Calu3 (cell line): ENCODE measurements at regions not wholly inside any gene's neighbourhood (a gene's known extent, or its start where the extent isn't known, plus 50 kb on each side); places are given as distances from the start of the nearest gene placed in this dataset.

Experiments
- BruUV-seq: library from RNA; stranded (reverse); fragments of 400-500 nt; replicated peaks from 2 replicates; lab custom pipeline; 2021; lab: Mats Ljungman, UMichigan
- CTCF ChIA-PET: fragments of 300-600 bp; sonication (Branson Sonifier 250); formaldehyde crosslinking; loops from one replicate; lab custom pipeline; 2022; ENCODE audit warnings: antibody characterized with exemption; lab: Charles Lee
- DNase-seq: peaks from one replicate; pipeline ENCODE4 v3.0.0; 2022
- H3K27ac Mint-ChIP-seq: one replicate; pipeline ENCODE4 v1.8.0; 2022; ENCODE audit warnings: mixed read lengths; ENCODE audit not compliant: unreplicated experiment
- H3K27me3 Mint-ChIP-seq: one replicate; pipeline ENCODE4 v1.8.0; 2022; ENCODE audit warnings: mixed read lengths; ENCODE audit not compliant: unreplicated experiment
- H3K36me3 Mint-ChIP-seq: one replicate; pipeline ENCODE4 v1.8.0; 2022; ENCODE audit warnings: mild to moderate bottlenecking, moderate library complexity, mixed read lengths; ENCODE audit not compliant: insufficient read depth, unreplicated experiment
- H3K4me1 Mint-ChIP-seq: one replicate; pipeline ENCODE4 v1.8.0; 2022; ENCODE audit warnings: mild to moderate bottlenecking, low read depth, mixed read lengths; ENCODE audit not compliant: unreplicated experiment
- H3K4me3 Mint-ChIP-seq: one replicate; pipeline ENCODE4 v1.8.0; 2022; ENCODE audit warnings: mild to moderate bottlenecking, low read depth, moderate library complexity, mixed read lengths; ENCODE audit not compliant: unreplicated experiment
- H3K9me3 Mint-ChIP-seq: one replicate; pipeline ENCODE4 v1.8.0; 2022; ENCODE audit warnings: low read depth, mixed read lengths; ENCODE audit not compliant: unreplicated experiment
- CTCF ChIP-seq: fragments of 200-600 bp; IDR thresholded peaks from one replicate; pipeline ENCODE4 v1.8.0; 2022; ENCODE audit warnings: antibody characterized with exemption; ENCODE audit not compliant: unreplicated experiment
- intact Hi-C: fragments of 100-400 bp; cut with micrococcal nuclease; formaldehyde crosslinking; loops from one replicate; pipeline ENCODE4 v1.10.0; 2022; ENCODE audit not compliant: unreplicated experiment

- no peaks in the 10 kb centered on the region for H3K27me3 Mint-ChIP-seq
- H3K36me3 Mint-ChIP-seq = no peaks in the 10 kb centered on the region
- BruUV-seq = no TSS peak
- no peaks in the 10 kb centered on the region for H3K4me1 Mint-ChIP-seq
- intact Hi-C loops = no loop called here
- no peaks in the 10 kb centered on the region for H3K9me3 Mint-ChIP-seq
- H3K27ac Mint-ChIP-seq = no peak overlapping the region
- H3K4me3 Mint-ChIP-seq = no peak overlapping the region
- no peak for DNase-seq
- CTCF ChIA-PET = no interaction called here
- TF ChIP-seq CTCF = no peak
Measured at GRCh38 chr1:232558954-232559353, 71.0 kb downstream of the SIPA1L2 start.

- Mint-ChIP-seq H3K4me1 (no peaks in the 10 kb centered on the region), H3K27ac (no peak overlapping the region), H3K9me3 (no peaks in the 10 kb centered on the region), H3K4me3 (no peak overlapping the region), H3K36me3 (no peaks in the 10 kb centered on the region), H3K27me3 (no peaks in the 10 kb centered on the region)
- CTCF ChIA-PET = no interaction called here
- no peak for TF ChIP-seq CTCF
- no TSS peak for BruUV-seq
- intact Hi-C loops = no loop called here
- DNase-seq = no peak
Measured at GRCh38 chr1:232557502-232558191, 72.3 kb downstream of the SIPA1L2 start.

- Mint-ChIP-seq H3K27ac (no peak overlapping the region), H3K9me3 (no peaks in the 10 kb centered on the region), H3K36me3 (no peaks in the 10 kb centered on the region), H3K4me3 (no peak overlapping the region), H3K4me1 (no peaks in the 10 kb centered on the region), H3K27me3 (no peaks in the 10 kb centered on the region)
- intact Hi-C loops = no loop called here
- TF ChIP-seq CTCF = no peak
- BruUV-seq = no TSS peak
- CTCF ChIA-PET = interaction anchor here (0.7 kb wide), 1 partner anchor 734 kb away, joined by 4 read pairs; no protein-coding TSS in a partner anchor
- DNase-seq = no peak
Measured at GRCh38 chr1:232557096-232557495, 72.8 kb downstream of the SIPA1L2 start.

GRCh38 chr1:232556351-232556750, 73.6 kb downstream of the SIPA1L2 start:
- CTCF ChIA-PET = interaction anchor here (0.7 kb wide), 2 partner anchors 734 to 1469 kb away, joined by 4 read pairs; no protein-coding TSS in a partner anchor
- BruUV-seq = no TSS peak
- no peak overlapping the region for H3K4me3 Mint-ChIP-seq
- no peaks in the 10 kb centered on the region for H3K4me1 Mint-ChIP-seq
- H3K27me3 Mint-ChIP-seq = no peaks in the 10 kb centered on the region
- H3K9me3 Mint-ChIP-seq = no peaks in the 10 kb centered on the region
- H3K36me3 Mint-ChIP-seq = no peaks in the 10 kb centered on the region
- no peak for TF ChIP-seq CTCF
- H3K27ac Mint-ChIP-seq = no peak overlapping the region
- intact Hi-C loops = no loop called here
- DNase-seq = no peak
